ENCODE measurements at regions not wholly inside any gene's neighbourhood (a gene's known extent, or its start where the extent isn't known, plus 50 kb on each side); places are given as distances from the start of the nearest gene placed in this dataset.
"Not testable (repeated sequence)": the region's sequence is repeated elsewhere in the genome, so short reads cannot be mapped to it uniquely, and the experiment has no call there.

DNA sequence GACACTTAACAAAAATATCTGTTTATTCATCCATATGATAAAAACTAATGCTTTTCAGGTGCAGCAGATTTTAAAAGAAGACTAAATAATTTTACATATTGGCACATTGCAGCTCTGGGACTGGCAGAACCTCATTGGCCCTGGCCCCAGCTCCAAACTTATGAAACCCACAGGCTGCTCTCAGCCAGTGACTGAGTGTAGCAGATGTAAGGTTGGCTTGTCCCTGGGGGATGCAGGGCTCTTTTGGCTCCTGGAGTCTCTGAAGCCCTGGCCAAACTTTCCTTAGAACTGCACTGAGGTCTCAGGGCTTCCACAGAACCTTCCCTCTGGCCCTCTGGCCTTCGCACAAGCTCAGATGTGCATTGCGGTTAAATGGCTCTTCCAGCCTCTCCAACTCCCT is 725.0 kb upstream of the SOX11 start:
- H3K27me3 Mint-ChIP-seq (ENCODE audit: low read depth), result no peaks in the 10 kb centered on the region
- no peaks in the 10 kb centered on the region for H3K36me3 Mint-ChIP-seq (ENCODE audit: low read depth)
- ChIA-PET POLR2A (no interaction called here), CTCF (no interaction called here)
- ATAC-seq (no peak), DNase-seq (no peak)
- H3K27ac Mint-ChIP-seq, result no peak overlapping the region
- no peak overlapping the region for H3K4me3 Mint-ChIP-seq
- H3K4me1 Mint-ChIP-seq (ENCODE audit: low read depth), result no peaks in the 10 kb centered on the region
- H3K9me3 Mint-ChIP-seq (ENCODE audit: insufficient read depth), result no peaks in the 10 kb centered on the region

DNA sequence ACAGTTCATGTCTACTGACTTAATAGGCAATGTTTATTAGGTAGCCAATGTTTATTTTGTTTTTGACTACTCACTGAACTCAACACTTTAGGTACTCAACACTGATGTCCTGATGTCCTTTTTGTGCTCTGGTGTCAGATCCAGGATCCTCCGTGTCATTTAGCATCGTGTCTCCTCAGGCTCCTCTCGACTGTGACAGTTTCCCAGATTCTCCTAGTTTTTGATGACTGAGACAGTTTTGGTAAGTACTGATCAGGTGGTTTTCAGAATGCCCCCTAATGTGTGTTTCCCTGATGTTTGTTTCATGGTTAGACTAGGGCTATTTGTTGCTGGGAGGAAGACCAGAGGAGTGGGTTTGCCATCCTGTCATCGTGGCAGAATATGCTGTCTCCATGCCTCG is 719.7 kb upstream of the SOX11 start:
- Mint-ChIP-seq H3K9me3 (ENCODE audit: insufficient read depth) (no peaks in the 10 kb centered on the region), H3K4me1 (ENCODE audit: low read depth) (no peaks in the 10 kb centered on the region), H3K27ac (no peak overlapping the region), H3K27me3 (ENCODE audit: low read depth) (no peaks in the 10 kb centered on the region), H3K4me3 (no peak overlapping the region), H3K36me3 (ENCODE audit: low read depth) (no peaks in the 10 kb centered on the region)
- POLR2A ChIA-PET, result no interaction called here
- no peak for ATAC-seq
- CTCF ChIA-PET, result no interaction called here
- DNase-seq, result no peak

DNA sequence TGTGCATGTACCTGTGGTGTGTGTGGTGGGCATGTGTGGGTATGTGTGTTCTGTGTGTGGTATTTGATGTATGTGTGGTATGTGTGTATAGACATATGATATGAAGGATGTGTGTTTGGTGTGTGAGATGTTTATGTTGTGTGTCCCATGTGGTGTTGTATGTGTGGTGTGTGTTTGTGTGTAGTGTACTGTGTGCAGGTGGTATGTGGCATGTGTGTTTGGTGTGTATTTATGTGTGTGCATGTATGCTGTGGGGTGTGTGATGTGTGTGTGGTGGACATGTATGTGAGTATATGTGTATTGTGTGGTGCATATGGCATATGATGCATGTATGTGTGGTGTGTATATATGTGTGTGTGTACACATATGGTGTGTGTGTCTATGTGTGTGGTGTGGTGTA is 718.8 kb upstream of the SOX11 start:
- no peak overlapping the region for H3K27ac Mint-ChIP-seq
- H3K9me3 Mint-ChIP-seq (ENCODE audit: insufficient read depth), result peaks cover 5% of the 10 kb centered on the region
- CTCF ChIA-PET, result no interaction called here
- H3K36me3 Mint-ChIP-seq (ENCODE audit: low read depth), result no peaks in the 10 kb centered on the region
- ATAC-seq (no peak), DNase-seq (no peak)
- no peak overlapping the region for H3K4me3 Mint-ChIP-seq
- H3K4me1 Mint-ChIP-seq (ENCODE audit: low read depth), result no peaks in the 10 kb centered on the region
- H3K27me3 Mint-ChIP-seq (ENCODE audit: low read depth), result no peaks in the 10 kb centered on the region
- POLR2A ChIA-PET, result no interaction called here

DNA sequence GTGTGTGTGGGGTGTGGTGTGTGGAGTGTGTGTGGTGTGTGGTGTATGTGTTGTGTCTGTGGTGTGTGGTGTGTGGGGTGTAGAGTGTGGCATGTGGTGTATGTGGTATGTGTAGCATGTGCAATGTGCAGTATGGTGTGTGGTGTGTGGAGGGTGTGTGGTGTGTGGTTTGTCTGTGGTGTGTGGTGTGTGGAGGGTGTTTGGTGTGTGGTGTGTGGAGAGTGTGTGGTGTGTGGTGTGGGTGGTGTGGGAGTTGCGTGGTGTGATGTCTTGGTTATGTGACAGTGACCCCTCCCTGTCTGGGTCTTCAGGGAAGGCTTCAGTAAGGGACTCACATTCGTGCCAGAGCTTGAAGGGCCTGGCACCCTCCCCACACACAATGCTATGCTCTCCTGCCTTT is 718.2 kb upstream of the SOX11 start:
- no peaks in the 10 kb centered on the region for H3K36me3 Mint-ChIP-seq (ENCODE audit: low read depth)

DNA sequence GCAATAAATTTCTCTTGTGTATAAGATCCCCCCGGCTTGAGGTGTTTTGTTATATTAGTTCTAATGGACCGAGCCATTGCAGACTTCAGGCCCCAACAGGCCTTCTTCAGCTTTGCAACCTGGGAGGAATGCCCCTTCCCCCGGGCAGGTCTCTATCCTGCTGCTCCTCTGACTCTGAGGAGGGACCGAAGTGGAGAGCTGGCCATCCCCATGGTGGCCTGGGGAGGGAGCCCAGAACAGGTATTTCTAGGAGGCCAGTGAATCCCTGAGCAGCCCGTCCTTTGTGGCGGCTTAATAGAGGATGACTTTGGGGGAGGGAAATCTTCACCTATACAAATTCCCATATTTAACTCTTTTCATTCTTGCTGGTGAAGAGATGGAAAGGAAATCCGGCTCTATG is 715.8 kb upstream of the SOX11 start:
- no peak overlapping the region for H3K4me3 Mint-ChIP-seq
- no peaks in the 10 kb centered on the region for H3K27me3 Mint-ChIP-seq (ENCODE audit: low read depth)
- no peak for ATAC-seq
- DNase-seq, result no peak
- H3K9me3 Mint-ChIP-seq (ENCODE audit: insufficient read depth), result peaks cover 6% of the 10 kb centered on the region
- H3K36me3 Mint-ChIP-seq (ENCODE audit: low read depth), result no peaks in the 10 kb centered on the region
- ChIA-PET CTCF (no interaction called here), POLR2A (no interaction called here)
- H3K27ac Mint-ChIP-seq, result no peak overlapping the region
- H3K4me1 Mint-ChIP-seq (ENCODE audit: low read depth), result no peaks in the 10 kb centered on the region

More for the DNA sequence above, 718.2 kb upstream of the SOX11 start:
- H3K4me1 Mint-ChIP-seq (ENCODE audit: low read depth), result no peaks in the 10 kb centered on the region
- ChIA-PET CTCF (no interaction called here), POLR2A (no interaction called here)
- no peak overlapping the region for H3K27ac Mint-ChIP-seq
- no peak for ATAC-seq
- H3K9me3 Mint-ChIP-seq (ENCODE audit: insufficient read depth), result peaks cover 6% of the 10 kb centered on the region
- H3K27me3 Mint-ChIP-seq (ENCODE audit: low read depth), result no peaks in the 10 kb centered on the region
- no peak overlapping the region for H3K4me3 Mint-ChIP-seq
- DNase-seq, result no peak

DNA sequence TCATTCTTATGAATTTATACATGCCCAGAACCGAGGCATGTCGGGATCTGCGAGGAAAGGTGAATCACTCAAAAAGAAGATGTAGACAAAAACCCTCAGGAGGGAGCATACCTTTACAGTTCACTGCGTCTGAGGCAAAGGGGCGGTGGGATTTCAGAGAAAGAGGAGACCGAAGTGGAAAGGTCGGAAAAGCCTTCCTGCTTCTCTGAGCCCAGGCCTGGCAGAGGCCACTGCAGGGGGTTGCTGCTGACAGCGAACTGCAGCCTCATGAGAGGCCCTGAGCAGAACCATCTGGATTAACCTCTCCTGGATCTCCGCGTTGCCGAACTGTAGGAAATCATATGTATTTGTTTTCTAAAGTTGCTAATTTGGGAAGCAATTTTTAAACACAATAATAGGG is 713.1 kb upstream of the SOX11 start:
- POLR2A ChIA-PET, result no interaction called here
- CTCF ChIA-PET, result no interaction called here
- no peak overlapping the region for H3K4me3 Mint-ChIP-seq

DNA sequence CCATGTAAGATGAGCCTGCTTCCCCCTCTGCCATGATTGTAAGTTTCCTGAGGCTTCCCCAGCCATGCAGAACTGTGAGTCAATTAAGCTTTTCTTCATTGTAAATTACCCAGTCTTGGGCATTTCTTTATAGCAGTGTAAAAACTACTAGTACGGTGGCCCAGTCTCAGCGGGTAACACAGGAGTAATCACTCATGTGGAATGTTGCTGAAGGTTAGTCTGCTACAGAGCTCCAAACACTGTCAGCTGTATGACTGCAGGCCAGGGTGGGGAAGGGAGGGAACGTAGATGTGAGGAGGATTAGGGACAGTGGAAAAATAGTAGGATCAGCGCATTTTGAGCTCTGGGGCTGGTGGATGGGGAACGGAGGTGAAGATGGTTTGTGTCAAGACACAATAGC is 711.2 kb upstream of the SOX11 start:
- H3K36me3 Mint-ChIP-seq (ENCODE audit: low read depth), result no peaks in the 10 kb centered on the region
- CTCF ChIA-PET, result no interaction called here
- H3K9me3 Mint-ChIP-seq (ENCODE audit: insufficient read depth), result peaks cover 13% of the 10 kb centered on the region
- DNase-seq (no peak), ATAC-seq (no peak)
- POLR2A ChIA-PET, result no interaction called here
- no peak overlapping the region for H3K4me3 Mint-ChIP-seq
- H3K27ac Mint-ChIP-seq, result no peak overlapping the region
- no peaks in the 10 kb centered on the region for H3K27me3 Mint-ChIP-seq (ENCODE audit: low read depth)
- no peaks in the 10 kb centered on the region for H3K4me1 Mint-ChIP-seq (ENCODE audit: low read depth)

More for the DNA sequence above, 713.1 kb upstream of the SOX11 start:
- Mint-ChIP-seq H3K36me3 (ENCODE audit: low read depth) (no peaks in the 10 kb centered on the region), H3K9me3 (ENCODE audit: insufficient read depth) (peaks cover 6% of the 10 kb centered on the region), H3K27me3 (ENCODE audit: low read depth) (no peaks in the 10 kb centered on the region), H3K4me1 (ENCODE audit: low read depth) (no peaks in the 10 kb centered on the region), H3K27ac (no peak overlapping the region)
- DNase-seq, result no peak
- no peak for ATAC-seq

DNA sequence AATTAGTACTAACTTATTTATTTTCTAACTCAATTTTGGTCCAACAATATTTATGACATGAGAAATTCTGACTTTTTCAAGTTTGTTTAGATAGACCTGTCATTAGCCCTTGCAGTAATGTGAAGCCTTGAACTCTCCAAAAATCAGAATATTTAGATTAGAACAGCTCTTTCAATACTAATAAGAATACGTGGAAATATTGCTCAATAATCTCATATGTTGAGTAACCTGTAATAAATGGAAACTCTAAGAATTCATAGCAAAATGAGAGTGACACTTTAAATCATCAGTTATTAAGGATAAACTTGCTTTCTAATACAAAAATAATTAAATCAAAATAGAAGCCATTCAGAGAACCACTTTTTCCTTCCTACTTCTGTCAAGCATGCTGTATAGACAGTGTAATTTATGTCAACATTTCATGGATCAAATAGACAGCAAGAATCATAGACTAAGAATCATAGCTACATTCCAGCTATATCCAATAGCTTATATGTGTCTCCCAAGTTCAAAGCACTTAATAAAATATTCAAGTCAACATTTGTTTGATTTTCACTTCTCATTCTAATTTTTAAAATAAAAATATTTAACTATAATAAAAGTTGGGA is 710.3 kb upstream of the SOX11 start:
- ATAC-seq (no peak), DNase-seq (no peak)
- ChIA-PET POLR2A (no interaction called here), CTCF (no interaction called here)
- Mint-ChIP-seq H3K4me1 (ENCODE audit: low read depth) (no peaks in the 10 kb centered on the region), H3K4me3 (no peak overlapping the region), H3K36me3 (ENCODE audit: low read depth) (no peaks in the 10 kb centered on the region), H3K9me3 (ENCODE audit: insufficient read depth) (peaks cover 15% of the 10 kb centered on the region), H3K27ac (no peak overlapping the region), H3K27me3 (ENCODE audit: low read depth) (no peaks in the 10 kb centered on the region)

DNA sequence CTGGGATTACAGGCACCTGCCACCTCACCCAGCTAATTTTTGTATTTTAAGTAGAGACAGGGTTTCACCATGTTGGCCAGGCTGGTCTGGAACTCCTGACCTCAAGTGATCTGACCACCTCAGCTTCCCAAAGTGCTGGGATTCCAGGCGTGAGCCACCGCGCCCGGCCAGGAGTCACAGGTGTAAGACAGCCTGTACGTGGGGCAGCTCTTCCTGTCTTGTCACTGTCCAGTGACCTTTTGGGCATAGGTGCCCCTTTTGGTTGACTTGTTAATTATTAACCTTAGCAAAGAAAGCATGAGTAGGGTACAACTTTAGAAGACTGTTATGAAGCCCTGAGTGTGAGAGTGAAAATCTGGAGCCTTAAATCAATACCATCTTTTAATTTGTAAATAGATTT is 703.7 kb upstream of the SOX11 start:
- H3K27me3 Mint-ChIP-seq (ENCODE audit: low read depth); DNase-seq; H3K27ac Mint-ChIP-seq; H3K36me3 Mint-ChIP-seq (ENCODE audit: low read depth); H3K4me1 Mint-ChIP-seq (ENCODE audit: low read depth); H3K4me3 Mint-ChIP-seq; ATAC-seq; H3K9me3 Mint-ChIP-seq (ENCODE audit: insufficient read depth); CTCF ChIA-PET; POLR2A ChIA-PET: not testable (repeated sequence)

DNA sequence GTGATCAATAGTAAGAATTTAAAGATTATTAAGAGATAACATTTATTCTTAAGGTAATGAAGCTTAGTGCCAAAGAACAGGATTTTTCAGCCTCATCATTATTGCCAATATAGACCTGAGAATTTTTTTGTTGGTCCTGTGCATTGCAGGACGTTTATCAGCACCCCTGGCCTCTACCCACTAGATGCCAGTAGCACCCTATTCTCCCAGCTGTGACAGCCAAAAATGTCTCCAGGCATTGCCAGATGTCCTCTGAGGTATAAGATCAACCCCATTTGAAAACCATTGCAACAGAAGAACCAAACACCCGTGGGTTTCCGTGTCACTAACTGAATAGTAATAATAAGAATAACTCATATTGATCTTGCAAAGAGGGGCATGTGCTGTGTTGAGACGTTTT is 700.0 kb upstream of the SOX11 start:
- no peak overlapping the region for H3K4me3 Mint-ChIP-seq
- H3K27me3 Mint-ChIP-seq (ENCODE audit: low read depth), result no peaks in the 10 kb centered on the region
- DNase-seq (no peak), ATAC-seq (no peak)
- no peaks in the 10 kb centered on the region for H3K4me1 Mint-ChIP-seq (ENCODE audit: low read depth)
- POLR2A ChIA-PET, result no interaction called here
- no peaks in the 10 kb centered on the region for H3K9me3 Mint-ChIP-seq (ENCODE audit: insufficient read depth)
- H3K36me3 Mint-ChIP-seq (ENCODE audit: low read depth), result no peaks in the 10 kb centered on the region
- H3K27ac Mint-ChIP-seq, result no peak overlapping the region
- CTCF ChIA-PET, result no interaction called here

DNA sequence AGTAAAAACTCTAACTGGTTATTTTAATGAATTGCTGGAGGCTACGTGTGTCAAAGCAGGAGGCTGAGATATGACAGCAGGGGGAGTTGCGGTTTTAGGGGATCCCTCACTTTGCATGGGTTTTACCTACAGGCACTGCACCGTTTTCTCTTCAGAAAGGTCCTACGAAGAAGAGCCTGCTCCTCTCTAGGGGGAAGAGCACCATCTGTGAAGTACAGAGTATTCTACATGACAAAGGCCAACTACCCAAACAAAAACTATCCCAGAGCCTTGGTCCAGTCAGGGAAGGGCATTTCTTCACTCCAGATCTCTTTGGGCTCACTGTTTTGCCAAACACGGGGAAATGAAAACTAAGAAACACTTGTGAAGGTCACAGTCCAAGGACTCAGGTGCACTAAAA is 696.7 kb upstream of the SOX11 start:
- no peak overlapping the region for H3K4me3 Mint-ChIP-seq
- H3K27ac Mint-ChIP-seq, result no peak overlapping the region
- H3K27me3 Mint-ChIP-seq (ENCODE audit: low read depth), result no peaks in the 10 kb centered on the region
- H3K4me1 Mint-ChIP-seq (ENCODE audit: low read depth), result no peaks in the 10 kb centered on the region
- H3K36me3 Mint-ChIP-seq (ENCODE audit: low read depth), result no peaks in the 10 kb centered on the region
- CTCF ChIA-PET, result no interaction called here
- DNase-seq, result no peak
- no peak for ATAC-seq
- POLR2A ChIA-PET, result interaction anchor here (0.6 kb wide), 1 partner anchor 35 kb away, joined by 3 read pairs; no protein-coding TSS in a partner anchor
- peaks cover 3% of the 10 kb centered on the region for H3K9me3 Mint-ChIP-seq (ENCODE audit: insufficient read depth)

DNA sequence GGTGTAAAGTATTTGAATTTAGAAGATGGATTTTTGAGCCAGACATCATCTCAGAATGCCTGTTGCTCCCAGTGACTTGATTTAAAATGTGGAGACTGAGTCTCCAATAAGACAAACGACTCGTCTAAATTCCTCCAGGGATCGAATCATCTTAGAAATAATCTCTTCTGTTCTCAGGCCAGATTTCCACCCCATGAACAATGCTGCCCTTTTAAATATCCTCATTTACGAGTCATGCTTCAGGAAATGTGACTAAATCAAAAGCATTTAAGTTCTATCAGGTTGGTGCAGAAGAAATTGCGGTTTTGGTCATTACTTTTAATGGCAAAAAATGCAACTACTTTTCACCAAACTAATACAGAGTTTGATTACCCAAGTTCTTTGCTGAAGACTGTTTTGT is 684.6 kb upstream of the SOX11 start:
- peaks cover 21% of the 10 kb centered on the region for H3K9me3 Mint-ChIP-seq (ENCODE audit: insufficient read depth)
- DNase-seq, result no peak
- CTCF ChIA-PET, result no interaction called here
- POLR2A ChIA-PET, result no interaction called here
- no peak overlapping the region for H3K27ac Mint-ChIP-seq
- H3K36me3 Mint-ChIP-seq (ENCODE audit: low read depth), result no peaks in the 10 kb centered on the region
- no peaks in the 10 kb centered on the region for H3K27me3 Mint-ChIP-seq (ENCODE audit: low read depth)
- H3K4me1 Mint-ChIP-seq (ENCODE audit: low read depth), result no peaks in the 10 kb centered on the region
- H3K4me3 Mint-ChIP-seq, result no peak overlapping the region
- no peak for ATAC-seq

DNA sequence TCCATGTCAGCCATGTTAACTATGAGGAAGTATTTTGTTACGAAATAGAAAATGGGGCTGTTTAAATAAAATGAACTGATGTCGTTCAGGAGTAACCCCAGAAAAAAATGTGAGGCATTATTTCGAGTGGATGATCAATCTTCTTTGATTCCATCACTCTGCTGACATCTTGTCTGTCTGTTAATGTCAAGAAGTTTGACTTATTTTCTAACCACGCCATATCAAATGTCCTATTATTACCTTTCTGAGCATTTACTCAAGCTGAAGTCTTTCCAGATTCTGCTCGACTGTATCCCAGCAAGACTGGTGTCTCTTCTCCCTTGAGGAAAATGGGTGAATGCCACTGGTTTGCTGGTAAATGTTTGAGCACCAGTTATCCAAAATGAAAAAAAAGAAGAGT is 672.9 kb upstream of the SOX11 start:
- Mint-ChIP-seq H3K27me3 (ENCODE audit: low read depth) (no peaks in the 10 kb centered on the region), H3K36me3 (ENCODE audit: low read depth) (no peaks in the 10 kb centered on the region), H3K4me3 (no peak overlapping the region), H3K27ac (no peak overlapping the region), H3K9me3 (ENCODE audit: insufficient read depth) (peaks cover 50% of the 10 kb centered on the region), H3K4me1 (ENCODE audit: low read depth) (no peaks in the 10 kb centered on the region)
- POLR2A ChIA-PET, result no interaction called here
- DNase-seq (no peak), ATAC-seq (no peak)
- CTCF ChIA-PET, result no interaction called here
